ENCODE measurements at regions not wholly inside any gene's neighbourhood (a gene's known extent, or its start where the extent isn't known, plus 50 kb on each side); places are given as distances from the start of the nearest gene placed in this dataset.

GRCh38 chr4:96675896-96676295, 836.0 kb downstream of the PDHA2 start:
- DNase-seq (ENCODE audit: low read depth) = no peak
- TF ChIP-seq, protein P1, sequence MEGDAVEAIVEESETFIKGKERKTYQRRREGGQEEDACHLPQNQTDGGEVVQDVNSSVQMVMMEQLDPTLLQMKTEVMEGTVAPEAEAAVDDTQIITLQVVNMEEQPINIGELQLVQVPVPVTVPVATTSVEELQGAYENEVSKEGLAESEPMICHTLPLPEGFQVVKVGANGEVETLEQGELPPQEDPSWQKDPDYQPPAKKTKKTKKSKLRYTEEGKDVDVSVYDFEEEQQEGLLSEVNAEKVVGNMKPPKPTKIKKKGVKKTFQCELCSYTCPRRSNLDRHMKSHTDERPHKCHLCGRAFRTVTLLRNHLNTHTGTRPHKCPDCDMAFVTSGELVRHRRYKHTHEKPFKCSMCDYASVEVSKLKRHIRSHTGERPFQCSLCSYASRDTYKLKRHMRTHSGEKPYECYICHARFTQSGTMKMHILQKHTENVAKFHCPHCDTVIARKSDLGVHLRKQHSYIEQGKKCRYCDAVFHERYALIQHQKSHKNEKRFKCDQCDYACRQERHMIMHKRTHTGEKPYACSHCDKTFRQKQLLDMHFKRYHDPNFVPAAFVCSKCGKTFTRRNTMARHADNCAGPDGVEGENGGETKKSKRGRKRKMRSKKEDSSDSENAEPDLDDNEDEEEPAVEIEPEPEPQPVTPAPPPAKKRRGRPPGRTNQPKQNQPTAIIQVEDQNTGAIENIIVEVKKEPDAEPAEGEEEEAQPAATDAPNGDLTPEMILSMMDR (conservative IDR thresholded peaks at IDR 0.05; ENCODE audit: control insufficient read depth, insufficient read depth, low read depth, low read length) = no peak
- H3K4me3 ChIP-seq (ENCODE audit: control insufficient read depth, low read depth, low read length) = no peak overlapping the region

- no peak for DNase-seq (ENCODE audit: low read depth)
- H3K4me3 ChIP-seq (ENCODE audit: control insufficient read depth, low read depth, low read length) = no peak overlapping the region
- TF ChIP-seq, protein P1 (conservative IDR thresholded peaks at IDR 0.05; ENCODE audit: control insufficient read depth, insufficient read depth, low read depth, low read length) = no peak
These were observed 837.0 kb downstream of the PDHA2 start for GRCh38 chr4:96676754-96677435.

DNA sequence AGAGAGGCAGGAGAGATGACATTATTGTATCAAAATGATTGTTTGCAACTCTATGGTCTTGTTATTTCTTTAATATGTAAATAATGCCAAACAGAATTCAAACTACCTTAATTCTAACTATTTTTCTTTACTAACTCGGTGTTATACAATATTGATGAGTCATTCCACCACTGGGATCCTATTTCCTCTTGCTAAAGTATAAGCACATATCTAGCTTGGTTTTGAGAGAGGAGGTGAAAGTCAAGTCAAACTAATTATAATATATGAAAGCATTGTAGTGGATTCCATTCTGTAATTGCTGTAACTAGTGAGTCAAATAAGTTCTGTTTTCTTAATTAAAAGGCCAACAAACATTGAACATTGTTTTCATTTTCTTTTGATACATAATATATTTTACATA, 837.6 kb downstream of the PDHA2 start:
- no peak overlapping the region for H3K4me3 ChIP-seq (ENCODE audit: control insufficient read depth, low read depth, low read length)
- TF ChIP-seq, protein P1 (conservative IDR thresholded peaks at IDR 0.05; ENCODE audit: control insufficient read depth, insufficient read depth, low read depth, low read length) = no peak
- DNase-seq (ENCODE audit: low read depth) = no peak

- DNase-seq (ENCODE audit: low read depth) = no peak
- H3K4me3 ChIP-seq (ENCODE audit: control insufficient read depth, low read depth, low read length) = no peak overlapping the region
- TF ChIP-seq, protein P1 (conservative IDR thresholded peaks at IDR 0.05; ENCODE audit: control insufficient read depth, insufficient read depth, low read depth, low read length) = no peak
These were observed 841.3 kb downstream of the PDHA2 start for GRCh38 chr4:96681218-96681617.

DNA sequence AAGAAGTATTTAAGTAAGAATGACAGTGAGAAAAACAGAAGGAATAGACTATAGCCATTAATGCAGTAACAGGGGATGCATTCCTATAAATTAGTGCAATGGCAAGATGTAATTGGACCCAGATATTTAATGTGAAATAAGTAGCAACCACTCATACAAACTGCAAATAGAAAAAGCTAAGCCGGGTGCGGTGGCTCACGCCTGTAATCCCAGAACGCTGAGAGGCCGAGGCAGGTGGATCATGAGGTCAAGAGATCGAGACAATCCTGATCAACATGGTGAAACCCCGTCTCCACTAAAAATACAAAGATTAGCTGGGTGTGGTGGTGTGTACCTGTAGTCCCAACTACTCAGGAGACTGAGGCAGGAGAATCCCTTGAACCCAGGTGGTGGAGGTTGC, 845.8 kb downstream of the PDHA2 start:
- TF ChIP-seq, protein P1 (conservative IDR thresholded peaks at IDR 0.05; ENCODE audit: control insufficient read depth, insufficient read depth, low read depth, low read length) = no peak
- no peak overlapping the region for H3K4me3 ChIP-seq (ENCODE audit: control insufficient read depth, low read depth, low read length)
- no peak for DNase-seq (ENCODE audit: low read depth)

GRCh38 chr4:96691521-96691920, 851.6 kb downstream of the PDHA2 start:
- TF ChIP-seq, protein P1 (conservative IDR thresholded peaks at IDR 0.05; ENCODE audit: control insufficient read depth, insufficient read depth, low read depth, low read length) = no peak

GRCh38 chr4:96698831-96699230, 858.9 kb downstream of the PDHA2 start:
- TF ChIP-seq, protein P1 (conservative IDR thresholded peaks at IDR 0.05; ENCODE audit: control insufficient read depth, insufficient read depth, low read depth, low read length) = no peak
- DNase-seq (ENCODE audit: low read depth) = no peak
- H3K4me3 ChIP-seq (ENCODE audit: control insufficient read depth, low read depth, low read length) = no peak overlapping the region

More at GRCh38 chr4:96691521-96691920, 851.6 kb downstream of the PDHA2 start:
- no peak overlapping the region for H3K4me3 ChIP-seq (ENCODE audit: control insufficient read depth, low read depth, low read length)
- DNase-seq (ENCODE audit: low read depth) = no peak

All from fibroblast of mammary gland (primary cell).